HL-60 (cell line): ENCODE measurements at regions not wholly inside any gene's neighbourhood (a gene's known extent, or its start where the extent isn't known, plus 50 kb on each side); places are given as distances from the start of the nearest gene placed in this dataset.
"Not testable (repeated sequence)": the region's sequence is repeated elsewhere in the genome, so short reads cannot be mapped to it uniquely, and the experiment has no call there.

Source experiments
- DNase-seq, 2 experiments: peaks; one replicate each; pipeline ENCODE4 v3.0.0-alpha.2; 2010 to 2020; ENCODE audit warnings: low read depth in 1 of 2, low spot score in 1 of 2
- H3K27ac ChIP-seq: fragments of 250-450 bp; sonication (Bioruptor Pico); replicated peaks from 2 replicates; pipeline ENCODE4 v1.5.1; 2020; ENCODE audit warnings: mild to moderate bottlenecking, moderate library complexity
- H3K27me3 ChIP-seq: fragments of 250-450 bp; sonication (Bioruptor Pico); 2 replicates; pipeline ENCODE4 v1.5.1; 2021; ENCODE audit warnings: mild to moderate bottlenecking, moderate library complexity; ENCODE audit not compliant: insufficient read depth, poor library complexity, severe bottlenecking
- H3K4me3 ChIP-seq: replicated peaks from 2 replicates; pipeline ENCODE4 v1.5.1; 2011; ENCODE audit warnings: mild to moderate bottlenecking, control low read depth, low read length; ENCODE audit not compliant: insufficient read depth
- CTCF ChIP-seq: IDR thresholded peaks from one replicate; pipeline ENCODE4 v1.5.1; 2011; ENCODE audit warnings: low read length, control low read depth, inconsistent platforms; ENCODE audit not compliant: insufficient read depth
- GABPA ChIP-seq: IDR thresholded peaks from 2 replicates; pipeline ENCODE4 v1.6.1; 2012; ENCODE audit warnings: low read depth
- POLR2AphosphoS5 ChIP-seq: IDR thresholded peaks from 2 replicates; pipeline ENCODE4 v1.6.1; 2012; ENCODE audit warnings: low read depth
- REST ChIP-seq: IDR thresholded peaks from 2 replicates; pipeline ENCODE4 v1.6.1; 2012; ENCODE audit warnings: low read depth; ENCODE audit not compliant: insufficient replicate concordance
- SPI1 ChIP-seq: IDR thresholded peaks from 2 replicates; pipeline ENCODE4 v1.6.1; 2012; ENCODE audit warnings: low read depth, mild to moderate bottlenecking, borderline replicate concordance

GRCh38 chr7:68873616-68874015 lies 724.7 kb upstream of the AUTS2 start:
- no peaks in the 10 kb centered on the region for H3K27me3 ChIP-seq
- H3K4me3 ChIP-seq: no peak overlapping the region
- no peak overlapping the region for H3K27ac ChIP-seq
- no peak for TF ChIP-seq GABPA
- no peak for TF ChIP-seq POLR2AphosphoS5
- no peak for TF ChIP-seq SPI1
- TF ChIP-seq REST: no peak
- no peak for TF ChIP-seq CTCF
- DNase-seq: no peak

GRCh38 chr7:68875857-68876256 lies 722.4 kb upstream of the AUTS2 start:
- H3K27ac ChIP-seq: no peak overlapping the region
- no peak for TF ChIP-seq POLR2AphosphoS5
- no peak for TF ChIP-seq REST
- no peak for TF ChIP-seq CTCF
- TF ChIP-seq SPI1: no peak
- TF ChIP-seq GABPA: no peak
- H3K27me3 ChIP-seq: no peaks in the 10 kb centered on the region
- no peak for DNase-seq
- no peak overlapping the region for H3K4me3 ChIP-seq

GRCh38 chr7:68887116-68887515 lies 711.2 kb upstream of the AUTS2 start:
- DNase-seq, H3K27ac ChIP-seq, H3K4me3 ChIP-seq, H3K27me3 ChIP-seq: not testable (repeated sequence)

GRCh38 chr7:68888971-68889385 lies 709.3 kb upstream of the AUTS2 start:
- no peak overlapping the region for H3K4me3 ChIP-seq
- DNase-seq: no peak
- no peak overlapping the region for H3K27ac ChIP-seq
- no peak for TF ChIP-seq GABPA
- no peak for TF ChIP-seq POLR2AphosphoS5
- no peak for TF ChIP-seq SPI1
- no peak for TF ChIP-seq REST
- TF ChIP-seq CTCF: no peak
- H3K27me3 ChIP-seq: no peaks in the 10 kb centered on the region
